ENCODE measurements at regions not wholly inside any gene's neighbourhood (a gene's known extent, or its start where the extent isn't known, plus 50 kb on each side); places are given as distances from the start of the nearest gene placed in this dataset.
"Not testable (repeated sequence)": the region's sequence is repeated elsewhere in the genome, so short reads cannot be mapped to it uniquely, and the experiment has no call there.

DNA sequence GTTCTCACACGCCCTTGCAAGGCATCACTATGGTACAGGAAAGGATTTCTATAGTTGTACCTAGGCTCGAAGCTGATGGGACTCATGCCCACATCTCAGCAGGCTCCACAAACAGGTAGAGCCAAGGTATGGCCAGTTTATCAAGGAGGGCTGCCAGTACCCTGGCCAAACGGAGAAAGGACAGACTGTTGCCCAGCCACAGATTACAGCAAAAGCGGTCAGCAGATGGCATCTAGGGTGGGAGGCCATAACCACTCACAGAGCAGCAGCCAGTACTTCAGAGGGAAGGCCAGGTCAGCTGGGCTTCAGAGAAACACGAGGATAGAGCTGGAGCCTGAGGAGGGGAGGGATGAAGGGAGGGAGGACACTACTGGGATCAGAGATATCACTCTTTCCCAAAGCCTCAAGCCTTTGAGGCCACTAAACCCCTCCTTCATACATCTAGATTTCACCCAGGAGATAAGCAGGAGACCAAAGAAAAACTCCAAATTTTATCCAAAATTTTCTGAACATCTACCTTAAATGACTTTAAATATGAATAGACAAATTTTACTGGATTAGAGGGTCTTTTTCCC lies 904.2 kb upstream of the NXPH2 start (continued):
- no peak for TF ChIP-seq EP300 (conservative IDR thresholded peaks at IDR 0.05; ENCODE audit: poor library complexity, severe bottlenecking)

DNA sequence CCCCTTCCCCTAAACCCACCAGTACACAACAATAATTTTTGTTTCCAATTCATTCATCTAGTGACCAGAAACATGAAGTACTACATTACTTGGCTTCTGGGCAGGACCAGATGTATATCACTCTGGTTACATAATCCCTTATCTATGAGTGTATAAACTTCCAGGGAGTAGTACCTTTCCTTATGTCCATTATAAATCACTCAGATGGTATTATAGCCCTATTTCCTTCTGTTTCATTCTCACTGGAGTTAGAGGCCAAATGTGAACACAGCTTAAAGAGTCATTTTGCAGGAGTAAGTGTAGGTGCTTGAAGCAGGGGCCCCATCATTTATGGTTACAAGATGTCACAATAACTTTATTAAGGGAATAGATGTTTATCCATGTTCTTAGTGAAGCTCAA lies 894.4 kb upstream of the NXPH2 start:
- no peak overlapping the region for H2AFZ ChIP-seq (ENCODE audit: low read depth, low read length)
- H3K27ac ChIP-seq (ENCODE audit: low read length) = no peak overlapping the region
- no peaks in the 10 kb centered on the region for H3K36me3 ChIP-seq (ENCODE audit: insufficient read depth, low read length)
- no peaks in the 10 kb centered on the region for H3K27me3 ChIP-seq (ENCODE audit: insufficient read depth, low read depth, low read length)
- H3K9me2 ChIP-seq (ENCODE audit: insufficient read depth, low read length) = no peaks in the 10 kb centered on the region
- H3K79me2 ChIP-seq (replicated peaks; ENCODE audit: insufficient read depth, low read length) = no peaks in the 10 kb centered on the region
- no peaks in the 10 kb centered on the region for H4K20me1 ChIP-seq (ENCODE audit: insufficient read depth)
- no peaks in the 10 kb centered on the region for H3F3A ChIP-seq (ENCODE audit: insufficient read depth, low read length, poor library complexity, severe bottlenecking)
- H3K4me3 ChIP-seq (ENCODE audit: low read length) = no peak overlapping the region
- no peak for TF ChIP-seq TAF1 (IDR thresholded peaks at IDR 0.05; ENCODE audit: low read depth)
- TF ChIP-seq, protein P1, sequence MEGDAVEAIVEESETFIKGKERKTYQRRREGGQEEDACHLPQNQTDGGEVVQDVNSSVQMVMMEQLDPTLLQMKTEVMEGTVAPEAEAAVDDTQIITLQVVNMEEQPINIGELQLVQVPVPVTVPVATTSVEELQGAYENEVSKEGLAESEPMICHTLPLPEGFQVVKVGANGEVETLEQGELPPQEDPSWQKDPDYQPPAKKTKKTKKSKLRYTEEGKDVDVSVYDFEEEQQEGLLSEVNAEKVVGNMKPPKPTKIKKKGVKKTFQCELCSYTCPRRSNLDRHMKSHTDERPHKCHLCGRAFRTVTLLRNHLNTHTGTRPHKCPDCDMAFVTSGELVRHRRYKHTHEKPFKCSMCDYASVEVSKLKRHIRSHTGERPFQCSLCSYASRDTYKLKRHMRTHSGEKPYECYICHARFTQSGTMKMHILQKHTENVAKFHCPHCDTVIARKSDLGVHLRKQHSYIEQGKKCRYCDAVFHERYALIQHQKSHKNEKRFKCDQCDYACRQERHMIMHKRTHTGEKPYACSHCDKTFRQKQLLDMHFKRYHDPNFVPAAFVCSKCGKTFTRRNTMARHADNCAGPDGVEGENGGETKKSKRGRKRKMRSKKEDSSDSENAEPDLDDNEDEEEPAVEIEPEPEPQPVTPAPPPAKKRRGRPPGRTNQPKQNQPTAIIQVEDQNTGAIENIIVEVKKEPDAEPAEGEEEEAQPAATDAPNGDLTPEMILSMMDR (IDR thresholded peaks at IDR 0.05; ENCODE audit: poor library complexity, severe bottlenecking) = no peak
- TF ChIP-seq, protein P2, sequence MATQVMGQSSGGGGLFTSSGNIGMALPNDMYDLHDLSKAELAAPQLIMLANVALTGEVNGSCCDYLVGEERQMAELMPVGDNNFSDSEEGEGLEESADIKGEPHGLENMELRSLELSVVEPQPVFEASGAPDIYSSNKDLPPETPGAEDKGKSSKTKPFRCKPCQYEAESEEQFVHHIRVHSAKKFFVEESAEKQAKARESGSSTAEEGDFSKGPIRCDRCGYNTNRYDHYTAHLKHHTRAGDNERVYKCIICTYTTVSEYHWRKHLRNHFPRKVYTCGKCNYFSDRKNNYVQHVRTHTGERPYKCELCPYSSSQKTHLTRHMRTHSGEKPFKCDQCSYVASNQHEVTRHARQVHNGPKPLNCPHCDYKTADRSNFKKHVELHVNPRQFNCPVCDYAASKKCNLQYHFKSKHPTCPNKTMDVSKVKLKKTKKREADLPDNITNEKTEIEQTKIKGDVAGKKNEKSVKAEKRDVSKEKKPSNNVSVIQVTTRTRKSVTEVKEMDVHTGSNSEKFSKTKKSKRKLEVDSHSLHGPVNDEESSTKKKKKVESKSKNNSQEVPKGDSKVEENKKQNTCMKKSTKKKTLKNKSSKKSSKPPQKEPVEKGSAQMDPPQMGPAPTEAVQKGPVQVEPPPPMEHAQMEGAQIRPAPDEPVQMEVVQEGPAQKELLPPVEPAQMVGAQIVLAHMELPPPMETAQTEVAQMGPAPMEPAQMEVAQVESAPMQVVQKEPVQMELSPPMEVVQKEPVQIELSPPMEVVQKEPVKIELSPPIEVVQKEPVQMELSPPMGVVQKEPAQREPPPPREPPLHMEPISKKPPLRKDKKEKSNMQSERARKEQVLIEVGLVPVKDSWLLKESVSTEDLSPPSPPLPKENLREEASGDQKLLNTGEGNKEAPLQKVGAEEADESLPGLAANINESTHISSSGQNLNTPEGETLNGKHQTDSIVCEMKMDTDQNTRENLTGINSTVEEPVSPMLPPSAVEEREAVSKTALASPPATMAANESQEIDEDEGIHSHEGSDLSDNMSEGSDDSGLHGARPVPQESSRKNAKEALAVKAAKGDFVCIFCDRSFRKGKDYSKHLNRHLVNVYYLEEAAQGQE (IDR thresholded peaks at IDR 0.05; ENCODE audit: borderline replicate concordance) = no peak
- no peak for TF ChIP-seq EZH2 (IDR thresholded peaks at IDR 0.05; ENCODE audit: borderline replicate concordance, insufficient read depth, low read length, poor library complexity, severe bottlenecking)
- no peak for TF ChIP-seq RAD21 (conservative IDR thresholded peaks at IDR 0.05)
- TF ChIP-seq SMC3 (conservative IDR thresholded peaks at IDR 0.05; ENCODE audit: poor library complexity) = no peak
- no peak for TF ChIP-seq EP300 (conservative IDR thresholded peaks at IDR 0.05; ENCODE audit: poor library complexity, severe bottlenecking)
- no peak for TF ChIP-seq POLR2AphosphoS5 (IDR thresholded peaks at IDR 0.05)
- no peak for TF ChIP-seq MXI1 (conservative IDR thresholded peaks at IDR 0.05; ENCODE audit: poor library complexity, severe bottlenecking)
- no peak overlapping the region for H3K9ac ChIP-seq (ENCODE audit: low read length)
- no peaks in the 10 kb centered on the region for H3K9me3 ChIP-seq (ENCODE audit: low read length)
- no peak overlapping the region for H3K4me2 ChIP-seq (ENCODE audit: low read length)

DNA sequence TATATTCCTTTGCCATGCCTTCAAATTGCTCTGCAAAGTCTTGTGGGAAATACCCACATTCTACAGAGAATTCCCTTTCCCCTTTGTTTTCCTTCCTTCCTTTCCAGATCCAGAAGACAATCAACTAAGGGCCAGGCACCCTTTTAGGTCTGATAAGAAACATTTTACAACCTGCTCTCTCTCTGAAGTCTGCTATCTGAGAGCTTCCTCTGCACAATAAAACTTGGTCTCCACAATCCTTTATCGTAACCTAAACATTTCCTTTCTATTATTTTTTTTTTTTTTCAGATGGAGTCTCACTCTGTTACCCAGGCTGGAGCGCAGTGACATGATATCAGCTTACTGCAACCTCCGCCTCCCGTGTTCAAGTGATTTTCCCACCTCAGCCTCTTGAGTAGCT lies 893.3 kb upstream of the NXPH2 start:
- not testable (repeated sequence) for H3K4me2 ChIP-seq (ENCODE audit: low read length); H4K20me1 ChIP-seq (ENCODE audit: insufficient read depth); H2AFZ ChIP-seq (ENCODE audit: low read depth, low read length); H3K27ac ChIP-seq (ENCODE audit: low read length); H3K9ac ChIP-seq (ENCODE audit: low read length); H3K9me3 ChIP-seq (ENCODE audit: low read length); H3K79me2 ChIP-seq (replicated peaks; ENCODE audit: insufficient read depth, low read length); H3K36me3 ChIP-seq (ENCODE audit: insufficient read depth, low read length); H3F3A ChIP-seq (ENCODE audit: insufficient read depth, low read length, poor library complexity, severe bottlenecking); H3K9me2 ChIP-seq (ENCODE audit: insufficient read depth, low read length); H3K4me3 ChIP-seq (ENCODE audit: low read length); H3K27me3 ChIP-seq (ENCODE audit: insufficient read depth, low read depth, low read length)
